Activated naive CD4-positive, alpha-beta T cell treated with anti-CD3 and anti-CD28 coated beads, Interleukin-2, amount 50 U/mL, for 24 hours (primary cell): ENCODE measurements at regions not wholly inside any gene's neighbourhood (a gene's known extent, or its start where the extent isn't known, plus 50 kb on each side); places are given as distances from the start of the nearest gene placed in this dataset.
A peak's percentile ranks its signal among the peaks of the same experiment; 100 is the strongest.
"Not testable (repeated sequence)": the region's sequence is repeated elsewhere in the genome, so short reads cannot be mapped to it uniquely, and the experiment has no call there.

Source experiments
- H3K27ac Mint-ChIP-seq: one replicate; pipeline ENCODE4 v1.8.0; 2021; ENCODE audit warnings: mild to moderate bottlenecking, mixed read lengths
- H3K27me3 Mint-ChIP-seq: one replicate; pipeline ENCODE4 v1.8.0; 2021; ENCODE audit warnings: mixed read lengths
- H3K36me3 Mint-ChIP-seq: one replicate; pipeline ENCODE4 v1.8.0; 2021; ENCODE audit warnings: mixed read lengths
- H3K4me1 Mint-ChIP-seq: one replicate; pipeline ENCODE4 v1.8.0; 2021; ENCODE audit warnings: mixed read lengths
- H3K4me3 Mint-ChIP-seq: one replicate; pipeline ENCODE4 v1.8.0; 2021; ENCODE audit warnings: mild to moderate bottlenecking, mixed read lengths
- H3K9me3 Mint-ChIP-seq: one replicate; pipeline ENCODE4 v1.8.0; 2021; ENCODE audit warnings: mixed read lengths

- no peak overlapping the region for H3K27ac Mint-ChIP-seq
Observed at GRCh38 chr5:68839019-68839552, 254.7 kb upstream of the SLC30A5 start.

GRCh38 chr5:68843624-68844364, 250.0 kb upstream of the SLC30A5 start:
- no peak overlapping the region for H3K27ac Mint-ChIP-seq
- no peaks in the 10 kb centered on the region for H3K4me1 Mint-ChIP-seq
- no peaks in the 10 kb centered on the region for H3K36me3 Mint-ChIP-seq
- peaks cover 1% of the 10 kb centered on the region for H3K27me3 Mint-ChIP-seq
- no peak overlapping the region for H3K4me3 Mint-ChIP-seq
- H3K9me3 Mint-ChIP-seq, result no peaks in the 10 kb centered on the region

More at GRCh38 chr5:68839019-68839552, 254.7 kb upstream of the SLC30A5 start:
- Mint-ChIP-seq H3K9me3 (no peaks in the 10 kb centered on the region), H3K36me3 (no peaks in the 10 kb centered on the region), H3K4me1 (no peaks in the 10 kb centered on the region), H3K27me3 (no peaks in the 10 kb centered on the region), H3K4me3 (no peak overlapping the region)

- Mint-ChIP-seq H3K4me3 (no peak overlapping the region), H3K27ac (no peak overlapping the region), H3K9me3 (no peaks in the 10 kb centered on the region), H3K27me3 (peaks cover 1% of the 10 kb centered on the region), H3K36me3 (no peaks in the 10 kb centered on the region), H3K4me1 (no peaks in the 10 kb centered on the region)
Observed at GRCh38 chr5:68845131-68845530, 248.7 kb upstream of the SLC30A5 start.

GRCh38 chr5:68846828-68847227, 247.0 kb upstream of the SLC30A5 start:
- Mint-ChIP-seq H3K27me3 (peaks cover 1% of the 10 kb centered on the region), H3K36me3 (peaks cover 2% of the 10 kb centered on the region), H3K4me3 (no peak overlapping the region), H3K27ac (no peak overlapping the region), H3K4me1 (no peaks in the 10 kb centered on the region), H3K9me3 (peaks cover 4% of the 10 kb centered on the region)

GRCh38 chr5:68848091-68848490, 245.7 kb upstream of the SLC30A5 start:
- H3K27ac Mint-ChIP-seq, result no peak overlapping the region
- H3K9me3 Mint-ChIP-seq, result peaks cover 4% of the 10 kb centered on the region
- H3K4me3 Mint-ChIP-seq, result no peak overlapping the region
- peaks cover 2% of the 10 kb centered on the region for H3K36me3 Mint-ChIP-seq
- H3K4me1 Mint-ChIP-seq, result no peaks in the 10 kb centered on the region
- peaks cover 1% of the 10 kb centered on the region for H3K27me3 Mint-ChIP-seq

- H3K27ac Mint-ChIP-seq, result no peak overlapping the region
- no peak overlapping the region for H3K4me3 Mint-ChIP-seq
- peaks cover 1% of the 10 kb centered on the region for H3K27me3 Mint-ChIP-seq
- H3K4me1 Mint-ChIP-seq, result no peaks in the 10 kb centered on the region
- H3K9me3 Mint-ChIP-seq, result peaks cover 4% of the 10 kb centered on the region
- peaks cover 2% of the 10 kb centered on the region for H3K36me3 Mint-ChIP-seq
Observed at GRCh38 chr5:68849103-68849502, 244.7 kb upstream of the SLC30A5 start.

- Mint-ChIP-seq H3K27ac (no peak overlapping the region), H3K27me3 (peaks cover 1% of the 10 kb centered on the region), H3K9me3 (peaks cover 4% of the 10 kb centered on the region), H3K4me1 (no peaks in the 10 kb centered on the region), H3K4me3 (no peak overlapping the region), H3K36me3 (peaks cover 2% of the 10 kb centered on the region)
Observed at GRCh38 chr5:68849906-68850305, 243.9 kb upstream of the SLC30A5 start.

- H3K4me3 Mint-ChIP-seq, result no peak overlapping the region
- peaks cover 3% of the 10 kb centered on the region for H3K9me3 Mint-ChIP-seq
- H3K4me1 Mint-ChIP-seq, result no peaks in the 10 kb centered on the region
- H3K27ac Mint-ChIP-seq, result no peak overlapping the region
- H3K27me3 Mint-ChIP-seq, result peaks cover 4% of the 10 kb centered on the region
- H3K36me3 Mint-ChIP-seq, result peaks cover 3% of the 10 kb centered on the region
Observed at GRCh38 chr5:68861099-68861498, 232.7 kb upstream of the SLC30A5 start.

- Mint-ChIP-seq H3K27ac (no peak overlapping the region), H3K4me3 (no peak overlapping the region), H3K36me3 (peaks cover 3% of the 10 kb centered on the region), H3K9me3 (peaks cover 3% of the 10 kb centered on the region), H3K4me1 (no peaks in the 10 kb centered on the region), H3K27me3 (peaks cover 4% of the 10 kb centered on the region)
Observed at GRCh38 chr5:68862560-68862959, 231.3 kb upstream of the SLC30A5 start.

GRCh38 chr5:68865192-68865591, 228.6 kb upstream of the SLC30A5 start:
- H3K36me3 Mint-ChIP-seq, H3K27me3 Mint-ChIP-seq, H3K9me3 Mint-ChIP-seq, H3K4me1 Mint-ChIP-seq, H3K4me3 Mint-ChIP-seq, H3K27ac Mint-ChIP-seq: not testable (repeated sequence)

- Mint-ChIP-seq H3K4me1 (peaks cover 21% of the 10 kb centered on the region), H3K9me3 (no peaks in the 10 kb centered on the region), H3K4me3 (no peak overlapping the region), H3K27ac (no peak overlapping the region), H3K27me3 (no peaks in the 10 kb centered on the region), H3K36me3 (no peaks in the 10 kb centered on the region)
Observed at GRCh38 chr5:68872088-68872839, 221.6 kb upstream of the SLC30A5 start.

GRCh38 chr5:68873198-68873597, 220.6 kb upstream of the SLC30A5 start:
- Mint-ChIP-seq H3K4me3 (no peak overlapping the region), H3K27ac (no peak overlapping the region), H3K4me1 (peaks cover 21% of the 10 kb centered on the region), H3K27me3 (no peaks in the 10 kb centered on the region), H3K9me3 (no peaks in the 10 kb centered on the region), H3K36me3 (no peaks in the 10 kb centered on the region)

- Mint-ChIP-seq H3K36me3 (no peaks in the 10 kb centered on the region), H3K9me3 (no peaks in the 10 kb centered on the region), H3K27me3 (no peaks in the 10 kb centered on the region), H3K27ac (peak overlapping the region; percentile 72), H3K4me1 (peaks cover 21% of the 10 kb centered on the region), H3K4me3 (peak overlapping the region; percentile 44)
Observed at GRCh38 chr5:68875351-68875750, 218.5 kb upstream of the SLC30A5 start.

- Mint-ChIP-seq H3K27ac (no peak overlapping the region), H3K27me3 (no peaks in the 10 kb centered on the region), H3K4me1 (peaks cover 24% of the 10 kb centered on the region), H3K9me3 (no peaks in the 10 kb centered on the region), H3K4me3 (peak overlapping the region; percentile 11), H3K36me3 (no peaks in the 10 kb centered on the region)
Observed at GRCh38 chr5:68883436-68883835, 210.4 kb upstream of the SLC30A5 start.

- Mint-ChIP-seq H3K27ac (no peak overlapping the region), H3K36me3 (no peaks in the 10 kb centered on the region), H3K27me3 (no peaks in the 10 kb centered on the region)
Observed at GRCh38 chr5:68884144-68884754, 209.6 kb upstream of the SLC30A5 start.

GRCh38 chr5:68884883-68885282, 208.9 kb upstream of the SLC30A5 start:
- no peak overlapping the region for H3K4me3 Mint-ChIP-seq
- peaks cover 24% of the 10 kb centered on the region for H3K4me1 Mint-ChIP-seq
- no peak overlapping the region for H3K27ac Mint-ChIP-seq
- no peaks in the 10 kb centered on the region for H3K9me3 Mint-ChIP-seq
- no peaks in the 10 kb centered on the region for H3K27me3 Mint-ChIP-seq
- H3K36me3 Mint-ChIP-seq, result no peaks in the 10 kb centered on the region

More at GRCh38 chr5:68884144-68884754, 209.6 kb upstream of the SLC30A5 start:
- no peaks in the 10 kb centered on the region for H3K9me3 Mint-ChIP-seq
- H3K4me3 Mint-ChIP-seq, result peak overlapping the region; percentile 28
- peaks cover 24% of the 10 kb centered on the region for H3K4me1 Mint-ChIP-seq
